Embryonic facial prominence (tissue), 1 donor: ENCODE measurements at regions not wholly inside any gene's neighbourhood (a gene's known extent, or its start where the extent isn't known, plus 50 kb on each side); places are given as distances from the start of the nearest gene placed in this dataset.

Experiments used
- DNase-seq: peaks from one replicate; pipeline ENCODE4 v3.0.0-alpha.2; 2016; ENCODE audit errors: extremely low spot score

DNA sequence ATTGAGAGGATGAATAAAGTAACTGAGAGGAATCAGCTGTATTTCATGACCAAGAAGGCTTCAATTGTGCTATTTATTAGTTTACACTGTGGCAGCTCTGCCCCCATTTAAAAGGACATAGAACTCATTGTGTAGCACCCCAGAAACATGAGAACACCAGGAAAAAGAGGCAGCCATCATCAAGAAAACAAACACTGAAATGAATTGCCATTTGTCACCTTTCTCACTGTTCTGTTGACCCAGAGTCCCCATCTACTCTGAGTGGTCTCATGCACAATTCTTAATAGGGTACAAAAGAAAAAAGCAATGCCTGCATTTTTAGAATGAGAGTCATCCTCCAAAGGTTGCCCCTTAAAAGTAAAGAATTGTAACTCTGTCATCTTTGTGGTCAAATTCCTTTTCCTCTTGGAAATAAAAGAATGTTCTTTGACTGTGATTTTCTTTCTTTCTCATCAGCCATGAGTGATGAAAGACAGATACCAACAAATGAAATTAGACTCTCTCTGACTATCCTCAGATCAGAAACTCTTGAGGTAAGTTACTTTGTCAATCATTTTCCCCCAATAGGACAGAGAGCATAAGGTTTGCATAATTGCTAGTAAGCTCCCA is 1941.9 kb upstream of the PIK3C3 start:
- no peak for DNase-seq

DNA sequence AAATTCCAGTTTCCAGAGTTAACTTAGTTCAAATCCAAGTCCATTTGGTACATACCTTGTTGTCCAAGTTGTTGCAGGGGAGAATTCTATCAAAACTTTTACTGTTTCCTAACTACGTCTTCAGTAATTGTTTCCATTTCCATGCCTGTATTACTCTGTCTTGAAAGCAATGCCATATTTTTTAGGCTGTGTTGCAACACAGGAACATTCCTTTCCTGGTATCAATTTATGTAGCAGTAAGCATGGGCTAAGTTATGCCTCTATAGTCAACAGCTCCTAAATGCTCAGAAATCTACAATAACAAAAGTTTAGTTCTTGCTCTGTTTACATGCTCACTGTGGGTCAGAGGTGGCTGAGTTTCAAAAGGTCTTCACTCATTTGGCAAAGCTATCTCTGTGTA is 1943.8 kb upstream of the PIK3C3 start:
- DNase-seq, result no peak

DNA sequence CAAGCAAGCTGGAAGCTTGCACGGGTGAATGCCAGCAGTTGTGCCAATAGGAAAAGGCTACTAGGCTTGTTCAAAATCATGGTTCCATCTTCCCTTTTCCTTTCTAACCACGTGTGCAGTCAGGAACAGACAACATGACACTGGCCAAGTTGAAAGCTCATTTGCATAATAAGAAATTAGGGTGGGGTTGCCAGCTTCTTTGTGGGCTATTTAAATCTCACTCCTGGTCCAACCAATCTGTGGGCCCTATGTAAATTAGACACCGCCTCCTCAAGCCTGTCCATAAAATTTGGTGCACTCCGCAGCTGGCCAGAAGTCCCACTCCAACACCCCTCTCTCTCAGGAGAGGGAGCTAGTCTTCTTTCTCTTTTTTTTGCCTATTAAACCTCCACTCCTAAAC is 1948.4 kb upstream of the PIK3C3 start:
- no peak for DNase-seq

DNA sequence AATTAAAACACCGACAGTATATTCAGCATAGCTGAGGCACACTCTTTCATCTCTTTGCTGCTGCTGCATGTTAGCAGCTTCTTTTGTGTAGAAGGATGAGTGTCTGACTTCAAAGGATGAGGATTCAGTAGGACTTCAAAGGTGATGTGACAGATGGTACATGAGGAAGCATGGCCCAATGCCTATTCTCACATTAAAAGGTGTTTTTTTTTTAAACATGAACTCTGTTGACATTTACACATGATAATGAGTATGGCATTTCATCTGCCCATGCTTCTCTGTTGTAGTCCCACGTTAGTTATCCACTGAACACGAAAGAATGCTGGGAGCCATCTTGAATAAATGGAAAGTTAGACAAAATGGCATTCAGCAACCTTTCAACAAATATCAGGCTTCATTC is 1950.8 kb upstream of the PIK3C3 start:
- DNase-seq, result no peak

DNA sequence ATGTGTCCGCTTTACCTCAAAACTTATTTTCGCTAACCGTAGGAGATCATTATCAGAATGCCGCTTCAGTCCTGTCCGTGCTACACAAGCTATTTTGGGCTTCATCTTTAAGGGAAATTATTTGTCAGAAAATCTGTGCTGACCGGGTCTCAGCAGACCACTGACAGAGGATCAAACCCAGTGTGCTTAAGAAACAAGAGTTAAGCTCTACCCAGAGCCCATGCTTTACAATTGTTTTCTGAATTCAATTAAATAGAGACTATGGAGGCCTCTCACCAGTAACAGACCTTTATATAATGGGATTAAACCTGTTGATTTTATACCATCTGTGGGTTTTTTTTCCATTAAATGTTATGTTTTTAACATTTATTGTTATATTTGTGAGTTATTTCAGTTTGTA is 1956.7 kb upstream of the PIK3C3 start:
- no peak for DNase-seq

DNA sequence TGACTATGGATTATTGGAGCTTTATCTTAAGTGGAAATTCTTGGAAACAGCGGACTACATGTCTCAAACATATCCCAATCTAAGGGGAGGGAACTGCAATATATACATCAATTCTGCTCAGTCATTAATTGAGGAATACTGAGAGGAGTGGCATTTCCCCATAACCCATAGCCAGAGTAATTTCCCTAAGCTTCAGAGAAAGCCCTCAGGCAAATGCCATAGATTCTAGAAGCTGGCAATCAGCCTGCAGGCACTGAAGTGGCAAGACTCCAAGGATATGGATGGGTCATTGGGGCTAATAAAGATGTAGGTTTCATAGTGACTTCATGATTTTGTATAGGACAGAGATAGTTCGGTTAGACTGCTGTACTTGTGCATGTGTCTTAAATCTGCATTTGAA is 1960.5 kb upstream of the PIK3C3 start:
- DNase-seq, result no peak

DNA sequence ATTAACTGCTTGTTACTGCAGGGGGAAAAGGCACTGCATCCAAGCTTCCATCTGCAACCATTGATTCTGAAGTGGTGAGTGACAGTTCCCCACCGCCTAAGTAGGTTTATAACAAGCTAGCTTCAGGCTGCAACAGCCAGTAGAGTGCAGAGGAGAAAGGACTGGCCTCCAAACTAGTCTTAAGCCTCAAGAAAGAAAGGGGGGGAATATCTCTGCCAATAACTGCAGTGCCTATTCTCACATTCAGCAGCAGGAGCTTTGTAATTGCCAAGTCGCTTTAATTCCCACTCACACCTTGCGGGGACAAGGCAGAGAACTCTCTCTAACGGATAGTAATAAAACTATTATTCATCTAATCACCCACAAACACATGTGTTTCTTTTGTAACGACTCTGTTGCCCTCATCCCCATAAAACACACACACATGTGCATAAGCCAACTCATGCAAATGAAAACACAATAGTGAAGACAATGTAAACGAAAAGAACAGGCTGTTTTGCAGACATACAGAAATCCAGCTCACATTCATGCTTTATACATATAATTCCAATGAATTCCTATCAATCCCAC is 1963.3 kb upstream of the PIK3C3 start:
- DNase-seq, result no peak

DNA sequence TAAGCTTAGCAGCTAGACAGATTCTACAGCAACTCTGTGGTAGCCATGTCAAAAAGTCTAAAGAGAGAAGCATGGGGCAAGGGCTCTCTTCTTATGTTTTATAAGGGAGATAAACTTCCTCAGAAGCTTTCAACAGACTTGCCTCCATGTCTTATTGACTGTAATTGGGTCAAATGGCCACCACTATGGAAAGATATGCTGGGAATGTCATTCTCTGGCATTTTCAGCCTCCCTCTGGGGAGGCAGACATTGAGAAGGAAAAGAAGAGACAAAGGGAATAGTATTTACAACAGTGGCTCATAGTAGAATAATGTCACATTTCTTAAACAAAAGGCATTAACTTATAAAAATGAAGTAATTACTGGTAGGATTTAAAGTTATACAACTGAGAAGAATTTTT is 1964.5 kb upstream of the PIK3C3 start:
- DNase-seq, result no peak

DNA sequence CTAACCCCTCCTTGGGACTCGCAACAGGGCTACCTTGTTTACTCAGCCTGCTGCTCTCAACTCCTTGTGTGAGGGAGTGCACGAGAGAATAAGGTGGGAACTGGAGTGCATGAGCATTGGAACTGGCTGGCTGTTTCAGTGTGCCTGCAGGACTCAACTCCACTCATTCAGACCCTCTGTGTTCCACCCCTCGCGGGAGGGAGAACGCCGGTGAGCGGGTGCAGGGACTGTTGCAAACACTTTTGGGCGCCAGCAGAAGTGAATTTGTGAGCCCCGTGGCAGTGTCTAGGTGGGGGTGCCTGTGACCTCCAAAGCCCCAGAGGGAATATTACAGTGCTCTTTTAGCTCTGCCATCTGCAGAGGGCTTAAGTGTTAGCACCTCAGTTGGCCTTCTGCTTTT is 1978.3 kb upstream of the PIK3C3 start:
- DNase-seq, result no peak

DNA sequence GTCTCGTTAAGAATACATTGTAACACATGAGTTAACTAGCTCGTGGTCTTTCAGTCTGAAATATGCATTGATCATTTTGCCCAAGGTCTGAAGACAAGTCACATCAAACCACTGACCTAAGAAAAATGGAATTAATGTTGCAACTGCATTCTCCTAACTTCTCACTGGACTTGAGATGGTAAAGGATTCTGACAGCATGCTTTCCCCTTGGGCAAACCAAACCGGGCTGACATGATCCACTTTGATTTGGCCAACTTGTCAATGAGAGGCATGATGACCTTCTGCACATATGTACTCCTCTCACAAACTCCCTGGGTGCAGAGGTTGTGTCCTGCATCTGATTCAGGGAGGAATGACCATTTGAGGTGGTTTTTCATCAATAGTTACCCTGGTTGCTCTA is 1982.5 kb upstream of the PIK3C3 start:
- no peak for DNase-seq

DNA sequence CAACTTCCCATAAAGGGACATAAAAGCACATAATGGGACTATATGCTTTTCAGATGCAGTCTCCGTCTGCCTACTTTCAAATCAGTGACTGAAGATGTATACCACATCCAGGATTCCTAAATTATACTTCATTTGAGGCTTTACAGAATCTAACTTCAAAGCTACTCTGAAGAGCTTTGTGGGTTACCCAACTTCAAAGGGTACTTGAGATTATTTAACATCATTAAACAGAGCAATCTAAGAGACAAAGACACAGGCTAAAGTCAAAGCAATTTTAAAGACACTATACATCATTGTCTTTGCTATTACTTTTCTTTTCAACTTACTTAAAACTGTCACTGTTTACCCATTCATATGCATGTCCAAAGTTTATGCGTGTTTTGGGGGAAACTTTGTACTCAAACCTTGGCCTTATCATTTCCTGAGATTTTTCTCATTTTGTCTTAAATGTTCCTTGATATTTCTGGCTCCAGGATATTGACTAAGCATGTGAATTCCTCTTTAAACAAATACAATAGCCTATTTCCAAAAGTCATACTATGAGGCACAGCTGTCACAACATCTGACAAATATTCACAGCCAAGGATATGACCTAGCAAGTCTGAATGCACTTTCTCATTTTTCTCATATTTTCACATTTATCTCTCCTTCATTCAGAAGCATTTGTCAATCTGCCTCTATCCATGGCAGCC is 1985.1 kb upstream of the PIK3C3 start:
- no peak for DNase-seq

DNA sequence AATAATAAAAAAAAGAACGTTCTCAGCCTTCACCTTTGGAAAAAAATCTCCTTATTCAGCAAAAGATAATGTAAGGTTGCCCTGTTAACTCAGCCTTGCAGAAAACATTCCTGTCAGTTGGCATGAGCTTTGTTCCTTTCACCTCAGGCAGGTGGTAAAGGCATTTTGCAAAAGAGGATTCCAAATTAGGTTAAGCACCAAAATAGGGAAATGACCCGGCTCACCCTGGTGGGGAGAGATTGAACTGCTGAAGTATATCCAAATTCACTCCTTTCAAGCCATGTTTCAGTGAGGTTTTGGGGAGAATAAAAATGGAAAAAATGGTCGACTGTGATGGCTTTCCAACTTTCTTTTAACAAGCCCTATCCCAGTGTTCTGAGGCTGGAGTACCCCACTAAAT is 1988.8 kb upstream of the PIK3C3 start:
- no peak for DNase-seq

DNA sequence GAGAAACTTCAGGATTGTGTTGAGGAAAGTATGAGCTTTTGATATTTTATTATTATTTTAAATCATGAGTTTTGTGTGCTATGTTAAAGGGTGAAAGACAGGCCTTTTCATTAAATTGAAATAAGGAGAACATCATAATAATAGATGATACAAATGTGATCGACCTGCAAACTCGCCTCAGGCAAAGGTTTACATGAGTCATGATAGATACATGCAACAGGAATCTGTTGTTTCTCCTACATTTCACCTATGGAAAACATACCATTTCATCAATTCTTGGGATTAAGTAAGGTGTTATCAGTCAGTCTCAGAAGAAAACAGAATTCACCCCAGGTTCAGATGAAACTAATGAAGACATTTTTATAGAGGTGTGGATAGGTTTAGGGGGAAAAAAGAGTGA is 1992.5 kb upstream of the PIK3C3 start:
- DNase-seq, result no peak

DNA sequence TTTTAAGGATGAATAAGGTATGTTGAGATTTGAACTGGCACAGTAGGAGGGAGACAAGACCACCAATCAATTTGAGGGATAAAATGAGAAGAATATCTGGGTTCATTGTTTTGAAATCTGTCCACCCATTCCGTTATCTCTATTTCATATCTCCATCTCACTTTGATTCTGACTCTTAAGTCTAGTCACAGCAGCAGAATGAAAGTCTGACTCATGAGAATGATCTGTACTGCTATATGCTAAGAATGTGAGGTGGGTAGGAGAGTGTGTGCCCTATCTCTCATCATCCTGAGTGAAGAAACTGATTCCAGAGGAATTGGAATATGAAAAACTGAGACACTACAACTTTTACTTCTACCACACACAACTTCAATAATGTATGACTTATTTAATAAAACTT is 1994.5 kb upstream of the PIK3C3 start:
- no peak for DNase-seq

DNA sequence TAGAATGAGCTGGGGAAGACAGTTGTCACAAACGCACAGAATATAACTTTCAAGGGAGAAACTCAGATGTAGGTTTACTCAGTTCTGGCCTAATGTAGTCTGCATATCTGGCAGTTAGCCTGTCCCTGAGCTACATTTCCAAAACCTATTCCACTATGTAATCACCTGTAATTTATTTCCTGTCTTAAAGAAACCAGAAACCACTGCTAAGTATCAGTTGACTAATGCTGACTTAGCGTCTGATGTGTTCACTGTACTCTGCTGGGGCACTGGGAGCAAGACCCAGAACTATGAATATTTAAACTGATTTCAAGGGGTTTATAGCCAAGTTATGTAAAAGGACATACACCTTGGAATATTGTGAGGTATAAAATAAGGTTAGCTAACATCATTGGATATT is 1995.2 kb upstream of the PIK3C3 start:
- no peak for DNase-seq

DNA sequence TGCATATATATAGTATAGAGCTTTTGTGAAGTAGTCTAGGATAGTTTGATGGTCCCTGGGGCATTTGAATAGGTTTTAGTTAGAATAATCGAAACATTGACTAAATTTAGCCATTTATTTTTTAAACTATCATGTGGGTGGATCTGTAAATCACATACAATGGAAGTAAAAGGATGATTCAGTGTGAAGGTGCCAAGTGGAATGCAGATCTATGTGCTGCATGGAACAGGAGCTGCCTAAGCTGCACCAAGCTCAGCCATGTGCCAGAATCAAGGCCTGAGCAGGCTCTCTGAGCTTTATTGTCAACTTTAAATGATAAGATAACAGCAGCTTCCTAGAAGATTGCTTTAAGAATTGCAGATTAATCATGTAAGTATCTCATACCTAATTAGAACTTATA is 1996.2 kb upstream of the PIK3C3 start:
- no peak for DNase-seq

DNA sequence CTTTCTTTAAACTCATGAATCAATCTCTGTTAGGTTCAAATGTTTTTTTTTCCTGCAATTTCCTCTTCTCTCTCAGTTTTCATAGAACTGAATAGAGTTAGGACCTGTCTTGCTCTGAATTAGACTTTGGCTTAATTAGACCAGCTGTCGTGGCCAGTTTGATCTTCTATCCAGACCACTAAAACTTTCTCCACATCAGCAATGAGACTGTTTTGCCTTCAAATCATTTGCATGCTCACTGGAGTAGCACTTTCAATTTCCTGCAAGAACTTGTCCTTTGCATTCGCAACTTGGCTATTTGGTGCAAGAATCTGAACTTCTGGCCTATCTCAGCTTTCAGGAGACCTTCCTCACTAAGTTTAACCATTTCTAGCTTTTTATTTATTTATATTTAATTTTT is 2002.2 kb upstream of the PIK3C3 start:
- DNase-seq, result no peak

DNA sequence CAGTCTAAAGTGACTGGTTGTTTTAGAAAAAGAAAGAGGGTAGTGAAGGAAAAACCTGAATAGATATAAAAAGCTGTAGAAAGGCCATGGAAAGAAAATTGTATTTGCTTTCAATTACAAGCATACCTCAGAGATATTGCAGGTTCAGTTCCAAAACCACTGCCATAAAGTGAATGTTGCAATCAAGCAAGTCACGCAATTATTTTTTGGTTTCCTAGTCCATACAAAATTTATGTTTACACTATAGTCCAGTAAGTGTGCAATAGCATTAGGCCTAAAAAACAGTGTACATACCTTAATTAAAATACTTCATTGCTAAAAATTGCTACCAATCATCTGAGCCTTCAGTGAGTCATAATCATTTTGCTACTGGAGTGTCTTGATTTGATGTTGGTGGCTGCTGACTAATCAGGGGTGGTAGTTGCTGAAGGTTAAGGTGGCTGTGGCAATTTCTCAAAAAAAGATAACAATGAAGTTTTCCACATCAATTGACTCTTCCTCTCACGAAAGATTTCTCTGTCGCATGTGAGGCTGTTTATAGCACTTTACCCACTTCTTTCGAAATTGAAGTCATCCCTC is 2003.8 kb upstream of the PIK3C3 start:
- DNase-seq, result no peak

DNA sequence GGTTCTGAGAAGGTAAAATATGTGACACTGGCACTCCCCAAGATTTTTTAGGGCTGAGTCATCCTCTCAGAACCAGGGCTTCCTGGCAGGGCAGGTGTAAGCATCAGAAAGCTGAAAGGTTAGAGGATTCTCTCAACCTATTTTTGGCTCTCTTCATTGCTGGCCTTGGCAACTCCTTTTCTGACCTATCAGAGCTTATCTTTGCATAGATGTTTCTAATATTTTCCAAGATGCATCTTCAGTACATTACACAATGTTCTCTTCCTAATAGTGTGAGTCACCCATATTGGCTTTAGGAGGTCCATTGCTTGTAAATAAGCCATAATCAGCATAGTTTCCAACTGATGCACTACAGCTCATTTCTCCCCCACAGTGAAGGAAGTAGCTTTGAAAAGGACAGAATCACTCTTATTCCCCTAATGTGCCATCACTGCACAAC is 2008.4 kb upstream of the PIK3C3 start:
- DNase-seq, result no peak

DNA sequence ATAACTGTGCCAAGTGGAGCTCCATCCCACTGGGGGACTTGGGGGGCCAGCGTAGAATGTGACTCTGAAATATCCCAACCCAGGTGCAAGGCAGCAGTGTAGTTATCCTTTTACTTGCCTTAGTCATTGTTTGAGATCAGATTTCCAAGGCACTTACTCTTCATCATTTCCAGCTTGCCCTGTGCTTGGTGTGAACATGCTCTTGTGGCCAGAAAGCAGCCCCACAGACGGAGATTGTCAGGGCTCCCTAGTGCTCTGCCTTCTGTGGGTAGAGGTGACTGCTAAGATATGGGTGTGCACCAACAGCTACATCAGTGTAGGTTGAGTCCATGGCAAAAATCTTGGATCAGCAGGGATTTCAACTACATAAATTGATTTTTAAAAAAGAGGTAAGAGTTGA is 2010.0 kb upstream of the PIK3C3 start:
- DNase-seq, result no peak

DNA sequence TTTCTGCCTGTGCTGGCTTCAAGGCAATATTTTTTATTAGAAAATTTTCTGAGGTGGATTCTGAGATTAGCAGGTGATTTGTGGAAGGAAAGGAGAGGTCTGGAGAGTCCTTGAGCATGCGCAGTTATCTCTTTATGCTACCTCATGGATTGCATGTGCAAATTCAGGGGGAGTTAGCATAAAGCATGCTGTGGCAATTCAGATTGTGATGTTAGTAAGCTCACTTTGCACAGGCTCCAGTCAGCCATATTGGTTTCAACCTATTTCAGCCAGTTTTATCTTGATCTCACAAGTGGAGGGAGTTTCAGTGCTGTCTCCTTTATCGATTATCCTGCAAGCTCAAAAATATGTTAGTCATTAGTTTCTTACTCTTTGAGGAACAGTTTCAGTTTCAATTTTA is 2012.3 kb upstream of the PIK3C3 start:
- DNase-seq, result no peak

DNA sequence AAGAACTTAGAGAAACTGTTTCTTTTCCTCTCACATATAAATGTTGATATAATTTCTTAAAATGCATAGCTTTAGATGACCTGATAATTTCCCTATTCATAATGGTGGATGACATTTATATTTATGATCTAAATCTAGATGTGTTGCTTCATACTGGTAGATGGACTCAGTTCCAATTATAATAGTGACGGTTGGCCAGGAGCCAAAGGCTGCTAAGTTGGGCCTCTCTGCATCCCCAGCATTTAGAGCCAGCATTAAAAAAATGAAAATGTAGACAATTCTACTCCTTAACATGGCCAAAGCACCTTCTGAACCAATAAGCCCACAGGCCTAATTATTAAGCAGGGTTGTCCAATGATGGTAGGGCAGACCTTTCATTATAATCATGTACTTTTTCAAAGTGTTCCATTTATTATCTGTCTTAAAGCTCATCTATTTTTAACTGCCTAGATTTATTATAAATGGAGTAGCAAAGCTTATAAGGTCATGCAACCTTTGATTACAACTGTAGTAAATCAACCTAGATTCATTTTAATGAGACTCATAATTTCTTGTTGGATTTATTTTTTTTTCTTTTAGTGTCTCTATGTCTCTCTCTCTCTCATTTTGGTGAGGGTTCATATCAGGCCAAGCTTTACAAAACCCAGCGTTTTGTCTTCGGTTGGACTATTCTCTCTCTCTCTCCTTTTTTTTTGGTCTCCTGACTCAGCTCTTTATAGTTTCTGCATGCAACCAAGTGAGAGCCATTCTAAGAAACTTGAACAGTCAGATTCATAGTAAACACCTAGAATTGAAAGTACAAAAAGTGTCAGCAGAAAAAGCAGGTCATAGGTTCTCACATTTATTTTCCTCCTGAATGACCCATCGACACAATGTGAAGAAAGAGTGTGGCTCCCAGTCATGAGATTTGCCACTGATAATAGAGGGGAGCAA is 2016.1 kb upstream of the PIK3C3 start:
- DNase-seq, result no peak
